Omental fat pad (tissue), 3 donors: ENCODE measurements at regions not wholly inside any gene's neighbourhood (a gene's known extent, or its start where the extent isn't known, plus 50 kb on each side); places are given as distances from the start of the nearest gene placed in this dataset.

Experiments
- ATAC-seq: fragments of 150-250 bp; one replicate; pipeline ENCODE4 v1.9.1; 2016; ENCODE audit warnings: mild to moderate bottlenecking, moderate library complexity; ENCODE audit not compliant: low FRiP score
- DNase-seq: peaks from one replicate; pipeline ENCODE4 v3.0.0-alpha.2; 2019; ENCODE audit warnings: low spot score
- CTCF ChIP-seq, 3 donors: fragments of 450-650 bp; IDR thresholded peaks; one replicate each; pipeline ENCODE4 v1.5.1; 2016 to 2017; ENCODE audit warnings: antibody characterized with exemption in 3 of 3, mild to moderate bottlenecking in 3 of 3, moderate library complexity in 2 of 3

DNA sequence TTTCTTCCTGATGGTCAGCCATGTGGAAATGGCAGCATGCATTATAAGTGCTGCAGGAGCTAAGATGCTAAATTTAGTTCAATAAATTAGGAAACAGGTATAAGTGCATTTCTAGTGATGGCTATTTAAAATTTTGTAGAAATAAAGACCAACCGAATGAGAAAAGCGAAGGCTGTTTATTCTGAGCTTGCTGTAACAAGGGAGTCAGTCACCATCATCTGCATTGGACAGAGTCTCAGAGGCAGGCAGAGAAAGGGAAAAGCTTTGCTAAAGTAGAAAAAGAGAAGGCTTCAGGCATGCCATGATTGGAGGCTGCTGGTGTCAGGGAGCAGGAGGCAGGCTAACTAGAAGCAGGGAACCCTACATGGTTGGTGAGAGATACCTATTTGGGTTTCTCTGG lies 451.0 kb downstream of the EDEM1 start:
- ATAC-seq: no peak
- TF ChIP-seq CTCF (IDR thresholded peaks at IDR 0.05): no peak
- no peak for DNase-seq

GRCh38 chr3:5644773-5645670 lies 457.5 kb downstream of the EDEM1 start:
- TF ChIP-seq CTCF (IDR thresholded peaks at IDR 0.05): no peak
- DNase-seq (no peak), ATAC-seq (no peak)

- DNase-seq (no peak), ATAC-seq (no peak)
- no peak for TF ChIP-seq CTCF (IDR thresholded peaks at IDR 0.05)
Measured at GRCh38 chr3:5645692-5646410, 458.3 kb downstream of the EDEM1 start.

DNA sequence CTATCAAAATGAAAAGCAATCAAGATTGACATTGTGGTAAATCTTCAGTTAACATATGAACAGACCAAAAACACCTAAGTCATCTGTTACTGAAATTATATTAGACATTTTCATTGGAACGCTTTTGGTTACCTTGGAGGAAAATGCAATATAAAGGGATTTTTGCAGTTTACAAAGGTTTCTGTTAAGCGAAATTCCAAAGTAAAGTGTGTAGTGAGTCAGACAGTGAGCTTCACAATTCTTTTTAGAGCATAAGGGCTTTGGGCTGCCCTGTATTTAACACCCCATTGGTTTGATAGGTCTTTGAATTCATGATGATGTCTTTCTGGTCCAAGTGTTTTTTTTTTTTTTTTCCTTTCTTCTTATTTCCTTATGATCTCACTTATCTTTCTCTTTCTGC lies 462.8 kb downstream of the EDEM1 start:
- no peak for ATAC-seq
- TF ChIP-seq CTCF (IDR thresholded peaks at IDR 0.05): no peak

DNA sequence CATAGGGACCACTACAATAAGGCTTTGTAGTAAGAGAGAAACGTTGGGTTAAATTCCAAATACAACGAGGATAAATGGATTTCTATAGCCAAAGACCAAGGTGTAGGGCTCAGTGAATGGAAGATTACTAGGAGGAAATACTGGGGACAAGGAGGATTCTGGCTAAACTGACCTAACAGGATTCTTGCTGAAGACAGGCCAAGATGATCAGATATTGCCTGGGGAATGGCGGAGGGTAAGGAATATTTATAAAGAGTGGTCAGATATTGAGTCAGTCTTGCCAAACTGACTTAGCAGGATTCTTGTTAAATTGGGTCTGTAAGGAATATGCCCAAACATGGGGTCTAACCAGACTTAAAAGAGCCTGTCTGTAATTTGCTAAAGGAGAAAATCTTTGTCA lies 463.8 kb downstream of the EDEM1 start:
- TF ChIP-seq CTCF (IDR thresholded peaks at IDR 0.05): no peak
- ATAC-seq: no peak

More for the DNA sequence above, 462.8 kb downstream of the EDEM1 start:
- DNase-seq: no peak

GRCh38 chr3:5653426-5654143 lies 466.1 kb downstream of the EDEM1 start:
- no peak for ATAC-seq
- no peak for DNase-seq
- TF ChIP-seq CTCF (IDR thresholded peaks at IDR 0.05): no peak

More for the DNA sequence above, 463.8 kb downstream of the EDEM1 start:
- DNase-seq: no peak
